Activated CD8-positive, alpha-beta memory T cell treated with anti-CD3 and anti-CD28 coated beads for 36 hours (primary cell): ENCODE measurements at regions not wholly inside any gene's neighbourhood (a gene's known extent, or its start where the extent isn't known, plus 50 kb on each side); places are given as distances from the start of the nearest gene placed in this dataset.

ENCODE experiments used
- CTCF ChIA-PET: fragments of 350-600 bp; sonication (Branson Sonifier 250); formaldehyde crosslinking; loops from one replicate; lab custom pipeline; 2021; ENCODE audit warnings: antibody characterized with exemption; lab: Charles Lee
- POLR2A ChIA-PET: fragments of 350-600 bp; sonication (Branson Sonifier 250); formaldehyde crosslinking; loops from one replicate; lab custom pipeline; 2021; ENCODE audit warnings: antibody characterized with exemption; lab: Charles Lee

- ChIA-PET CTCF (interaction anchor here (0.6 to 1.4 kb wide), 5 partner anchors 24 to 213 kb away, joined by 3 to 5 read pairs (median 3); partner anchors contain the start of gene ASCL4), POLR2A (no interaction called here)
Observed at GRCh38 chr12:107884769-107885694, 110.5 kb downstream of the ASCL4 start.

GRCh38 chr12:107888789-107889188 lies 114.3 kb downstream of the ASCL4 start:
- CTCF ChIA-PET: no interaction called here

GRCh38 chr12:107891967-107892366 lies 117.5 kb downstream of the ASCL4 start:
- POLR2A ChIA-PET: no interaction called here
- CTCF ChIA-PET: no interaction called here

More at GRCh38 chr12:107888789-107889188, 114.3 kb downstream of the ASCL4 start:
- POLR2A ChIA-PET: no interaction called here

- ChIA-PET POLR2A (no interaction called here), CTCF (no interaction called here)
Observed at GRCh38 chr12:107894589-107894988, 120.1 kb downstream of the ASCL4 start.

GRCh38 chr12:107895966-107896365 lies 121.5 kb downstream of the ASCL4 start:
- ChIA-PET POLR2A (no interaction called here), CTCF (no interaction called here)

- POLR2A ChIA-PET: no interaction called here
- CTCF ChIA-PET: interaction anchor here (0.6 kb wide), 1 partner anchor 225 kb away, joined by 3 read pairs; no protein-coding TSS in a partner anchor
Observed at GRCh38 chr12:107900588-107900987, 126.1 kb downstream of the ASCL4 start.

- ChIA-PET CTCF (interaction anchor here (1.0 kb wide), 1 partner anchor 9 kb away, joined by 3 read pairs; no protein-coding TSS in a partner anchor), POLR2A (no interaction called here)
Observed at GRCh38 chr12:107903341-107904061, 129.0 kb downstream of the ASCL4 start.

GRCh38 chr12:107906707-107907106 lies 132.2 kb downstream of the ASCL4 start:
- ChIA-PET CTCF (no interaction called here), POLR2A (no interaction called here)

GRCh38 chr12:107912421-107913004 lies 138.0 kb downstream of the ASCL4 start:
- CTCF ChIA-PET: interaction anchor here (0.9 to 1.0 kb wide), 2 partner anchors 9 to 45 kb away, joined by 3 read pairs; no protein-coding TSS in a partner anchor

GRCh38 chr12:107914460-107914977 lies 140.0 kb downstream of the ASCL4 start:
- CTCF ChIA-PET: no interaction called here
- POLR2A ChIA-PET: no interaction called here

More at GRCh38 chr12:107912421-107913004, 138.0 kb downstream of the ASCL4 start:
- POLR2A ChIA-PET: no interaction called here

GRCh38 chr12:107917912-107918800 lies 143.7 kb downstream of the ASCL4 start:
- ChIA-PET CTCF (interaction anchor here (0.7 to 0.8 kb wide), 2 partner anchors 10 to 275 kb away, joined by 3 read pairs; no protein-coding TSS in a partner anchor), POLR2A (no interaction called here)

GRCh38 chr12:107921062-107921461 lies 146.6 kb downstream of the ASCL4 start:
- POLR2A ChIA-PET: no interaction called here
- CTCF ChIA-PET: interaction anchor here (0.6 kb wide), 1 partner anchor 1484 kb away, joined by 4 read pairs; no protein-coding TSS in a partner anchor

GRCh38 chr12:107925125-107925524 lies 150.6 kb downstream of the ASCL4 start:
- ChIA-PET POLR2A (no interaction called here), CTCF (no interaction called here)

GRCh38 chr12:107929436-107929835 lies 154.9 kb downstream of the ASCL4 start:
- CTCF ChIA-PET: no interaction called here
- POLR2A ChIA-PET: no interaction called here

- ChIA-PET POLR2A (no interaction called here), CTCF (no interaction called here)
Observed at GRCh38 chr12:107931761-107932160, 157.3 kb downstream of the ASCL4 start.

- POLR2A ChIA-PET: no interaction called here
- CTCF ChIA-PET: no interaction called here
Observed at GRCh38 chr12:107938446-107938845, 163.9 kb downstream of the ASCL4 start.

- POLR2A ChIA-PET: no interaction called here
Observed at GRCh38 chr12:107948391-107948945, 174.0 kb downstream of the ASCL4 start.

GRCh38 chr12:107951024-107951423 lies 176.5 kb downstream of the ASCL4 start:
- CTCF ChIA-PET: no interaction called here
- POLR2A ChIA-PET: no interaction called here

More at GRCh38 chr12:107948391-107948945, 174.0 kb downstream of the ASCL4 start:
- CTCF ChIA-PET: no interaction called here
